Uterus (tissue), 2 donors: ENCODE measurements at regions not wholly inside any gene's neighbourhood (a gene's known extent, or its start where the extent isn't known, plus 50 kb on each side); places are given as distances from the start of the nearest gene placed in this dataset.

Experiments
- POLR2A ChIP-seq, 2 donors: fragments of 450-650 bp; IDR thresholded peaks; one replicate each; pipeline ENCODE4 v1.6.1; 2016; ENCODE audit warnings: antibody characterized with exemption in 2 of 2, mild to moderate bottlenecking in 1 of 2, moderate library complexity in 1 of 2
- TF ChIP-seq, protein P1 (sequence below), 4 experiments: fragments of 200-600 bp in 2 of 4; fragments of 450-650 bp in 2 of 4; sonication (generic) in 2 of 4; IDR thresholded peaks; one replicate each; pipeline ENCODE4 v1.5.1; 2016 to 2019; ENCODE audit warnings: antibody characterized with exemption in 4 of 4, mild to moderate bottlenecking in 2 of 4, moderate library complexity in 1 of 4

DNA sequence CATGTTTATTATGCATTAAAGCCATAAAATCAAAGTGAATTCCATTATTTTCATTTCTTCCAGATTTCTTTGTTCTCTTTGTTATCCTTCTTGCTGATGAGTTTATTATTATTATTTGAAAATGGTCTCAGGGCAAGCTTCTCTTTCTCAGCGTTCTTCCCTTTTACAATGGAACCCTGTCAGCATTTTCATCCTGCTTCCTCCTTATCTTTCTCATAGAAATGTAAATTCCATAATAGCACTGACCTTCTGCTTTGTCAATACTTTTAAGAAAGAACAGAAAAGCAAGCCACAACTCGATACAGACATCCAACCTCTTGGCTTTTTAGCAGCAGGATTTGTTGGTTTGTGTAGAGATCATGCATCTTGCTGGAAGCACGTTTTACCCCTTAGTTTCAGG lies 114.0 kb upstream of the BASP1 start:
- TF ChIP-seq, protein P1, sequence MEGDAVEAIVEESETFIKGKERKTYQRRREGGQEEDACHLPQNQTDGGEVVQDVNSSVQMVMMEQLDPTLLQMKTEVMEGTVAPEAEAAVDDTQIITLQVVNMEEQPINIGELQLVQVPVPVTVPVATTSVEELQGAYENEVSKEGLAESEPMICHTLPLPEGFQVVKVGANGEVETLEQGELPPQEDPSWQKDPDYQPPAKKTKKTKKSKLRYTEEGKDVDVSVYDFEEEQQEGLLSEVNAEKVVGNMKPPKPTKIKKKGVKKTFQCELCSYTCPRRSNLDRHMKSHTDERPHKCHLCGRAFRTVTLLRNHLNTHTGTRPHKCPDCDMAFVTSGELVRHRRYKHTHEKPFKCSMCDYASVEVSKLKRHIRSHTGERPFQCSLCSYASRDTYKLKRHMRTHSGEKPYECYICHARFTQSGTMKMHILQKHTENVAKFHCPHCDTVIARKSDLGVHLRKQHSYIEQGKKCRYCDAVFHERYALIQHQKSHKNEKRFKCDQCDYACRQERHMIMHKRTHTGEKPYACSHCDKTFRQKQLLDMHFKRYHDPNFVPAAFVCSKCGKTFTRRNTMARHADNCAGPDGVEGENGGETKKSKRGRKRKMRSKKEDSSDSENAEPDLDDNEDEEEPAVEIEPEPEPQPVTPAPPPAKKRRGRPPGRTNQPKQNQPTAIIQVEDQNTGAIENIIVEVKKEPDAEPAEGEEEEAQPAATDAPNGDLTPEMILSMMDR (IDR thresholded peaks at IDR 0.05) = no peak
- TF ChIP-seq POLR2A (IDR thresholded peaks at IDR 0.05) = no peak
